Endothelial cell of umbilical vein (primary cell): ENCODE measurements at regions not wholly inside any gene's neighbourhood (a gene's known extent, or its start where the extent isn't known, plus 50 kb on each side); places are given as distances from the start of the nearest gene placed in this dataset.

Experiments used
- POLR2A ChIP-seq: IDR thresholded peaks from 2 replicates; pipeline ENCODE4 v1.6.1; 2012; ENCODE audit warnings: low read depth, mild to moderate bottlenecking, control low read depth, low read length
- TF ChIP-seq, protein P1 (sequence below), 2 donors: IDR thresholded peaks; 1 replicate in 1 of 2; 2 replicates in 1 of 2; pipeline ENCODE4 v1.5.1; 2011; ENCODE audit warnings: low read length in 2 of 2, mild to moderate bottlenecking in 2 of 2, moderate library complexity in 2 of 2, control low read depth in 1 of 2, inconsistent platforms in 1 of 2, low read depth in 1 of 2; ENCODE audit not compliant: insufficient read depth in 1 of 2; ENCODE audit errors: extremely low read depth in 1 of 2

DNA sequence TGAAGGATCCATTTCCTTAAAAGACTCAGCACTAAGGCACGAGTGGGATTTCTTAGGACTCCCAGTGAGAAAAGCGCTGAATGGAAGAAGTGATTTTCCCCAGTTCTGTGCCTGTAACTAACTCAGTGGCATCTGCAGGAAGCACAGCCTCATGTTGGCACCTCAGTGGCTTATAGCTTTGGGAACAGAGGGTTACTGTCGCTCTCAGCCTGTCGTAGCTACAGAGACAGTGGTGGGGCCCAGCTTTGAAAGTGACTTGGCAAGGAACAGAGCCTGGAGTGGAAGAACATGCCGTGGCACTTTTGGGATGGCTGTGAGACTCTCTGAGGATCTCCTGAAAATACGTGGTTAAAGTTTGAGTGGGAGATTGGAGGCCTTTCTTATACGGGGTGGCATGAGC is 242.4 kb upstream of the MYOCD start:
- TF ChIP-seq, protein P1, sequence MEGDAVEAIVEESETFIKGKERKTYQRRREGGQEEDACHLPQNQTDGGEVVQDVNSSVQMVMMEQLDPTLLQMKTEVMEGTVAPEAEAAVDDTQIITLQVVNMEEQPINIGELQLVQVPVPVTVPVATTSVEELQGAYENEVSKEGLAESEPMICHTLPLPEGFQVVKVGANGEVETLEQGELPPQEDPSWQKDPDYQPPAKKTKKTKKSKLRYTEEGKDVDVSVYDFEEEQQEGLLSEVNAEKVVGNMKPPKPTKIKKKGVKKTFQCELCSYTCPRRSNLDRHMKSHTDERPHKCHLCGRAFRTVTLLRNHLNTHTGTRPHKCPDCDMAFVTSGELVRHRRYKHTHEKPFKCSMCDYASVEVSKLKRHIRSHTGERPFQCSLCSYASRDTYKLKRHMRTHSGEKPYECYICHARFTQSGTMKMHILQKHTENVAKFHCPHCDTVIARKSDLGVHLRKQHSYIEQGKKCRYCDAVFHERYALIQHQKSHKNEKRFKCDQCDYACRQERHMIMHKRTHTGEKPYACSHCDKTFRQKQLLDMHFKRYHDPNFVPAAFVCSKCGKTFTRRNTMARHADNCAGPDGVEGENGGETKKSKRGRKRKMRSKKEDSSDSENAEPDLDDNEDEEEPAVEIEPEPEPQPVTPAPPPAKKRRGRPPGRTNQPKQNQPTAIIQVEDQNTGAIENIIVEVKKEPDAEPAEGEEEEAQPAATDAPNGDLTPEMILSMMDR (IDR thresholded peaks at IDR 0.05; ENCODE audit: extremely low read depth in 1 of 2, insufficient read depth in 1 of 2, low read depth in 1 of 2, low read length in 2 of 2) = no peak
- no peak for TF ChIP-seq POLR2A
